Activated CD8-positive, alpha-beta T cell treated with anti-CD3 and anti-CD28 coated beads for 36 hours (primary cell): ENCODE measurements at regions not wholly inside any gene's neighbourhood (a gene's known extent, or its start where the extent isn't known, plus 50 kb on each side); places are given as distances from the start of the nearest gene placed in this dataset.

Experiments used
- ATAC-seq: fragments of 200-7000 bp; cut with Tn5 transposase; one replicate; pipeline ENCODE4 v1.10.0; 2021; ENCODE audit warnings: mild to moderate bottlenecking, moderate library complexity
- CTCF ChIA-PET: fragments of 350-600 bp; sonication (Branson Sonifier 250); formaldehyde crosslinking; loops from one replicate; lab custom pipeline; 2021; ENCODE audit warnings: antibody characterized with exemption; lab: Charles Lee
- POLR2A ChIA-PET: fragments of 350-600 bp; sonication (Branson Sonifier 250); formaldehyde crosslinking; loops from one replicate; lab custom pipeline; 2021; ENCODE audit warnings: antibody characterized with exemption; lab: Charles Lee
- DNase-seq: peaks from one replicate; pipeline ENCODE4 v3.0.0-alpha.2; 2020
- H3K27ac Mint-ChIP-seq: one replicate; pipeline ENCODE4 v1.8.0; 2021; ENCODE audit warnings: mild to moderate bottlenecking, mixed read lengths
- H3K27me3 Mint-ChIP-seq: one replicate; pipeline ENCODE4 v1.8.0; 2021; ENCODE audit warnings: mixed read lengths
- H3K36me3 Mint-ChIP-seq: one replicate; pipeline ENCODE4 v1.8.0; 2021; ENCODE audit warnings: low read depth, mixed read lengths
- H3K4me1 Mint-ChIP-seq: one replicate; pipeline ENCODE4 v1.8.0; 2021; ENCODE audit warnings: low read depth, mixed read lengths
- H3K4me3 Mint-ChIP-seq: one replicate; pipeline ENCODE4 v1.8.0; 2021; ENCODE audit warnings: mild to moderate bottlenecking, moderate library complexity, mixed read lengths
- H3K9me3 Mint-ChIP-seq: one replicate; pipeline ENCODE4 v1.8.0; 2021; ENCODE audit warnings: mixed read lengths
- CTCF ChIP-seq: fragments of 200-600 bp; IDR thresholded peaks from one replicate; pipeline ENCODE4 v1.8.0; 2022; ENCODE audit warnings: antibody characterized with exemption, mild to moderate bottlenecking
- intact Hi-C: fragments of 100-400 bp; cut with micrococcal nuclease; formaldehyde crosslinking; loops from one replicate; pipeline ENCODE4 v1.10.0; 2022

GRCh38 chr2:4324531-4324930 is 621.2 kb downstream of the DCDC2C start:
- H3K27ac Mint-ChIP-seq: no peak overlapping the region

DNA sequence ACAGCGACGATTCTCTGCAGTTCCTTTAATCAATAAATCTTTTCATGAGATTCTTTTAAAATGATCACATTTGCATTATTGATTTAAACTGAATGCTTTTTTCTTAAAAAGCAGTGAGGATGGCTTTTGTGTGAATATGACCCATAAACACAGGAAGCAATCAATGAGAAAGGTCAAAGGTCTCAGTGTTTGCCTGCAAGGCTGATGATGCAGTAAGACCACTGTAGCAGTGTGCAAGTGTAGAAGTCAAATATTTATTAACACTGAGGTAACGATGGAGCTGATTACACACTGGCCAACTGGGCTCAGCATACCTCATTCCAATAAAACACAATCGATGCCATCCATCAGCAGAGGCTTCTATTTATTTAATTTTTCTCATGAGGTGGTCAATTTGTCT is 633.5 kb downstream of the DCDC2C start:
- DNase-seq: no peak
- Mint-ChIP-seq H3K36me3 (no peaks in the 10 kb centered on the region), H3K4me1 (no peaks in the 10 kb centered on the region), H3K27ac (no peak overlapping the region), H3K27me3 (no peaks in the 10 kb centered on the region), H3K9me3 (peaks cover 8% of the 10 kb centered on the region), H3K4me3 (no peak overlapping the region)
- POLR2A ChIA-PET: no interaction called here
- TF ChIP-seq CTCF: no peak
- no peak for ATAC-seq
- intact Hi-C loops: no loop called here
- CTCF ChIA-PET: no interaction called here

More at GRCh38 chr2:4324531-4324930, 621.2 kb downstream of the DCDC2C start:
- DNase-seq (no peak), ATAC-seq (no peak)
- Mint-ChIP-seq H3K36me3 (no peaks in the 10 kb centered on the region), H3K4me3 (no peak overlapping the region), H3K9me3 (peaks cover 3% of the 10 kb centered on the region), H3K27me3 (no peaks in the 10 kb centered on the region), H3K4me1 (no peaks in the 10 kb centered on the region)
- POLR2A ChIA-PET: no interaction called here
- intact Hi-C loops: no loop called here
- CTCF ChIA-PET: no interaction called here
- no peak for TF ChIP-seq CTCF

DNA sequence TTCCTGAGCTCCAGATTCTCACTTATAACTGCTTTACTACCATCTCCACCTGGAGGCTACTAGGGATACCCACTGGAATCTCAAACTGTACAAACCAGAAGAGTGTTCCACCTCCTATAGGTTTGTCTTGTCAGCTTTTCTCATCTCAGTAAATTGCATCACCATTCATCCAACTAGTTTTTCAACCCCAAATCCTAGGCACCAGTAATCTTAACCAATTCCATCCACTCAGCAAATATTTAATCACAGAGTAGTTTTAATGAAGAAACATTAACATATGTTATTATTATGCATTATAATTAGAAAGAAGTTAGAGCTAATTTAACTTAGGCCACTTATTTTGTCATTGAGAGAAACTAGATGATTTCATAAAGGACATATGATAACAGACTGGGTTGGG is 635.0 kb downstream of the DCDC2C start:
- Mint-ChIP-seq H3K27me3 (no peaks in the 10 kb centered on the region), H3K4me1 (no peaks in the 10 kb centered on the region), H3K9me3 (peaks cover 6% of the 10 kb centered on the region), H3K36me3 (no peaks in the 10 kb centered on the region), H3K27ac (no peak overlapping the region), H3K4me3 (no peak overlapping the region)
- DNase-seq (no peak), ATAC-seq (no peak)
- TF ChIP-seq CTCF: no peak
- intact Hi-C loops: no loop called here
- POLR2A ChIA-PET: no interaction called here
- CTCF ChIA-PET: interaction anchor here (1.3 kb wide), 1 partner anchor 12 kb away, joined by 3 read pairs; no protein-coding TSS in a partner anchor

DNA sequence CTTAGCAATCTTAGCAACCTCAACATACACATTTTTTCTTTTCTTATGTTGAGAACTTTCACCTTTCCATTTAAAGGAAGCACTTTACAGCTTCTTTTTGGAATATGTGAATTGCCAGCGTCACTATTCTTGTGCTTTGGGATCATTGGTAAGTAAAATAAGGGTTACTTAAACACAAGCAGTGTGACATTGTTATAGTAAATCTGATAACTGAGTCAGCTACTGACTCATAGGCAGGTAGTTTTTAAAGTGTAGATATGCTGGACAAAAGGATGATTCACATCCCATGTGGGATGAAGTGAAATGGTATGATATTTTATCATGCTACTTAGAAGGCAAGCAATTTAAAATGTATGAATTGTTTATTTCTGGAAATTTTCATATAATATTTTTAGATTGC is 637.2 kb downstream of the DCDC2C start:
- Mint-ChIP-seq H3K27me3 (no peaks in the 10 kb centered on the region), H3K4me3 (no peak overlapping the region), H3K36me3 (no peaks in the 10 kb centered on the region), H3K27ac (no peak overlapping the region), H3K4me1 (no peaks in the 10 kb centered on the region), H3K9me3 (peaks cover 5% of the 10 kb centered on the region)
- CTCF ChIA-PET: no interaction called here
- DNase-seq (no peak), ATAC-seq (no peak)
- no peak for TF ChIP-seq CTCF
- POLR2A ChIA-PET: no interaction called here
- intact Hi-C loops: no loop called here

- Mint-ChIP-seq H3K27me3 (no peaks in the 10 kb centered on the region), H3K27ac (no peak overlapping the region), H3K9me3 (peaks cover 12% of the 10 kb centered on the region), H3K36me3 (no peaks in the 10 kb centered on the region), H3K4me1 (no peaks in the 10 kb centered on the region), H3K4me3 (no peak overlapping the region)
- intact Hi-C loops: no loop called here
- no peak for DNase-seq
- CTCF ChIA-PET: no interaction called here
- ATAC-seq: no peak
- no peak for TF ChIP-seq CTCF
- POLR2A ChIA-PET: no interaction called here
Observed at GRCh38 chr2:4346628-4347027, 643.3 kb downstream of the DCDC2C start.
